ENCODE measurements at regions not wholly inside any gene's neighbourhood (a gene's known extent, or its start where the extent isn't known, plus 50 kb on each side); places are given as distances from the start of the nearest gene placed in this dataset.

DNA sequence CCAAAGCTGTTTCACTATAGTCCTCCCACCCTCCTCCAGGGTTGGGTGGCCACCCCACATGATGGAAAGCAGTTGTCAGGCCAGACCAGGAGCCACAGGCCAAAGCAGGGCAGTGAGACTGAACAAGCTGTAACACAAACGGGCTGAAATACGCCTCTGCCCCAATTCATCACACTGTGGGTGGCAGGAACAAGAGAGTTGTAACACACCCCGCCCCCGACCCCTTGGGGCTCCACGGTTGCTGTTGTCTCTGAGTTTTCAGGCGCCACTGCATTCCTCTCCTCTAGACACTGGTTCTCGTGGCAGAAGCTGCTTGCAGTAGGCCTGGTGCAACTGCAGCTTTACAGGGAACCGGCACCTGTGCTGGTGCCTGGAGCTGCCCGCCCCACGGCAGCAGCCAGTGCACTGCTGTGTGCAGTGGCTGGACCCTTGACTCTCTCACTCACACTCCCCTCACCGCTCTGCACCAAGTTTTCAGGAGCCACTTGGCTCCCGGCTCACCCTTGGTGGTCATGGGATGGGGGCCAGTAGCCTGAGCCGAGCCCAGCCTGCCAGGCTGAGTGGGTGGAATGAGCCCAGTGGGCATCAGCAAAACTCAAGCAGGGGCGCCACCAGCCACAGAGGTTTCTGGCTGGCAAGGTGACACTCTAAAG, 1314.5 kb upstream of the MIR17HG start:
- TF ChIP-seq CTCF (IDR thresholded peaks at IDR 0.05), result no peak
- no peak for TF ChIP-seq EZH2 (IDR thresholded peaks at IDR 0.05)
- no peak for TF ChIP-seq EZH2phosphoT487 (IDR thresholded peaks at IDR 0.05)

All from neural progenitor cell (in vitro differentiated cells).